ENCODE measurements at regions not wholly inside any gene's neighbourhood (a gene's known extent, or its start where the extent isn't known, plus 50 kb on each side); places are given as distances from the start of the nearest gene placed in this dataset.
"Not testable (repeated sequence)": the region's sequence is repeated elsewhere in the genome, so short reads cannot be mapped to it uniquely, and the experiment has no call there.

- whole genome bisulfite sequencing, 5 donors: 68 to 85% (median 70%) methylated on average over 1 of the region's 1 CpG
- DNase-seq: no peak
- no peak overlapping the region for H3K4me3 ChIP-seq
- no peaks in the 10 kb centered on the region for H3K4me1 ChIP-seq
- peaks cover 0 to 15% (median 5%) of the 10 kb centered on the region in 4 donors for H3K9me3 ChIP-seq
- H3K36me3 ChIP-seq: no peaks in the 10 kb centered on the region
- TF ChIP-seq, protein P1, sequence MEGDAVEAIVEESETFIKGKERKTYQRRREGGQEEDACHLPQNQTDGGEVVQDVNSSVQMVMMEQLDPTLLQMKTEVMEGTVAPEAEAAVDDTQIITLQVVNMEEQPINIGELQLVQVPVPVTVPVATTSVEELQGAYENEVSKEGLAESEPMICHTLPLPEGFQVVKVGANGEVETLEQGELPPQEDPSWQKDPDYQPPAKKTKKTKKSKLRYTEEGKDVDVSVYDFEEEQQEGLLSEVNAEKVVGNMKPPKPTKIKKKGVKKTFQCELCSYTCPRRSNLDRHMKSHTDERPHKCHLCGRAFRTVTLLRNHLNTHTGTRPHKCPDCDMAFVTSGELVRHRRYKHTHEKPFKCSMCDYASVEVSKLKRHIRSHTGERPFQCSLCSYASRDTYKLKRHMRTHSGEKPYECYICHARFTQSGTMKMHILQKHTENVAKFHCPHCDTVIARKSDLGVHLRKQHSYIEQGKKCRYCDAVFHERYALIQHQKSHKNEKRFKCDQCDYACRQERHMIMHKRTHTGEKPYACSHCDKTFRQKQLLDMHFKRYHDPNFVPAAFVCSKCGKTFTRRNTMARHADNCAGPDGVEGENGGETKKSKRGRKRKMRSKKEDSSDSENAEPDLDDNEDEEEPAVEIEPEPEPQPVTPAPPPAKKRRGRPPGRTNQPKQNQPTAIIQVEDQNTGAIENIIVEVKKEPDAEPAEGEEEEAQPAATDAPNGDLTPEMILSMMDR (IDR thresholded peaks at IDR 0.05): no peak
- TF ChIP-seq POLR2AphosphoS5 (IDR thresholded peaks at IDR 0.05) (no peak), POLR2A (IDR thresholded peaks at IDR 0.05) (no peak), EP300 (IDR thresholded peaks at IDR 0.05) (no peak)
- no peaks in the 10 kb centered on the region for H3K27me3 ChIP-seq
- intact Hi-C loops (cut with DNase I; ENCODE audit: low total_unique reads): no loop called here
- no peak overlapping the region for H3K27ac ChIP-seq
Measured at GRCh38 chr12:74250891-74251290, 286.7 kb upstream of the ATXN7L3B start.

DNA sequence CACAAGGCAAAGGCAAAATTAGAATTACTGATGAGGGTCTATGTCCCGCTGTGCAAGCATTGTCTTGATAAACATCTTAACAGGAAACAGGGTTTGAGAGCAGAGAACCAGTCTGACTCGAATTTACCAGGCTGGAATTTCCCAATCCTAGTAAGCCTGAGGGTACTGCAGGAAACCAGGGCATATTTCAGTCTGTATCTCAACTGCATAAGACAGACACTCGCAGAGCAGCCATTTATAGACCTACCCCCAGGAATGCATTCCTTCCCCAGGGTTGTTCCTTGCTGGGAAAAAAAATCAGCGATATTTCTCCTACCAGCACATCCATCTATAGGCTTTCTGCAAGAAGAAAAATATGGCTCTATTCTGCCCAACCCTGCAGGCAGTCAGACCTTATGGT, 283.8 kb upstream of the ATXN7L3B start:
- H3K4me1 ChIP-seq, DNase-seq: not testable (repeated sequence)
- WGBS, 5 donors: 69 to 84% (median 74%) methylated on average over 4 of the region's 4 CpGs

GRCh38 chr12:74254784-74255183, 282.9 kb upstream of the ATXN7L3B start:
- Histone ChIP-seq H3K27ac (no peak overlapping the region), H3K4me1 (no peaks in the 10 kb centered on the region), H3K36me3 (no peaks in the 10 kb centered on the region), H3K9me3 (peaks cover 0 to 15% (median 5%) of the 10 kb centered on the region in 4 donors), H3K4me3 (no peak overlapping the region), H3K27me3 (no peaks in the 10 kb centered on the region)
- intact Hi-C loops (cut with DNase I; ENCODE audit: low total_unique reads): no loop called here
- no peak for DNase-seq
- TF ChIP-seq POLR2A (IDR thresholded peaks at IDR 0.05) (no peak), POLR2AphosphoS5 (IDR thresholded peaks at IDR 0.05) (no peak), EP300 (IDR thresholded peaks at IDR 0.05) (no peak)
- TF ChIP-seq, protein P1 (IDR thresholded peaks at IDR 0.05): no peak

More for the DNA sequence above, 283.8 kb upstream of the ATXN7L3B start:
- H3K4me3 ChIP-seq; H3K27ac ChIP-seq; intact Hi-C loops (cut with DNase I; ENCODE audit: low total_unique reads); H3K36me3 ChIP-seq; H3K27me3 ChIP-seq: not testable (repeated sequence)
- H3K9me3 ChIP-seq: peaks cover 0 to 15% (median 5%) of the 10 kb centered on the region in 4 donors

DNA sequence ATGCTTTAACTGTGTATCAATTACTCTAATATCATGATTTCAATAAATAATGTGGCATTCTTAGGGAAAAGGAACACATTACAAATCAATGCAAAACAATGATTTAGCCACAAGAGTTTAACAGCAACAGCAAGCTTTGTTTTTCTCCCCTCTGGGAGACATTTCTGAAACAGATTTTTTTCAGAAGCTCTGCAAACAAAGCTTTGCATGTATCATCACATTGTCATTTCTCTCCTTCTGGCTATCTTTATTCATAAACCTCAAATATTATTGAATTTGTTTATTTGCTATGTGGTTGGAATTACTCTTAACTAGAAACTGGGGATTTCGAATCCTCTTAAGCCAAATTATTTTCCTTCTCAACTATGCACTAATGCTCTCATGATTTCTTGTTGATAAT, 278.4 kb upstream of the ATXN7L3B start:
- H3K27me3 ChIP-seq: no peaks in the 10 kb centered on the region
- H3K36me3 ChIP-seq: no peaks in the 10 kb centered on the region
- no peak for DNase-seq
- intact Hi-C loops (cut with DNase I; ENCODE audit: low total_unique reads): no loop called here
- peaks cover 0 to 3% (median under 1%) of the 10 kb centered on the region in 4 donors for H3K9me3 ChIP-seq
- 82 to 87% (median 84%) methylated on average over 1 of the region's 1 CpG for WGBS, 5 donors
- no peak for TF ChIP-seq EP300 (IDR thresholded peaks at IDR 0.05)
- TF ChIP-seq POLR2A (IDR thresholded peaks at IDR 0.05): no peak
- TF ChIP-seq, protein P1 (IDR thresholded peaks at IDR 0.05): no peak
- no peak for TF ChIP-seq POLR2AphosphoS5 (IDR thresholded peaks at IDR 0.05)
- H3K4me1 ChIP-seq: no peaks in the 10 kb centered on the region
- H3K27ac ChIP-seq: no peak overlapping the region
- H3K4me3 ChIP-seq: no peak overlapping the region

DNA sequence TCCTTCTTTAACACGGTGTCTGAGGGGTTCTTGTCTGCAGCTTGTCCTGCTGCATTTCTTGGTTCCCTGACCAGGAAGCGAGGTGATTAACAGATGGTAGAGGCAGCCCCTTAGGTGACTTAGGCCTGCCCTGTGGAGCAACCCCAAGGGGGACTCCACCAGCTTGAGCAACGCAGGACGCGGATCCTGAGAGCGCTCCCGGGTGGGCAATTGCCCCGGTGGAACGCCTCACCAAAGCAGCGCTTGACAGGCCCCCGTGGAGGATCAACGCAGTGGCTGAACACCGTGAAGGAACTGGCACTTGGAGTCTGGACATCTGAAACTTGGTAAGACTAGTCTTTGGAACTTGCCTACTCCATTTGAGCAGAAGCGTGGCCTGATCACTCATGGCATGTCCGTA, 272.9 kb upstream of the ATXN7L3B start:
- Histone ChIP-seq H3K27ac (no peak overlapping the region), H3K36me3 (no peaks in the 10 kb centered on the region), H3K27me3 (no peaks in the 10 kb centered on the region), H3K4me1 (no peaks in the 10 kb centered on the region), H3K4me3 (no peak overlapping the region), H3K9me3 (no peaks in the 10 kb centered on the region)
- intact Hi-C loops (cut with DNase I; ENCODE audit: low total_unique reads): no loop called here
- TF ChIP-seq, protein P1 (IDR thresholded peaks at IDR 0.05): no peak
- no peak for TF ChIP-seq EP300 (IDR thresholded peaks at IDR 0.05)
- TF ChIP-seq POLR2AphosphoS5 (IDR thresholded peaks at IDR 0.05): no peak
- no peak for TF ChIP-seq POLR2A (IDR thresholded peaks at IDR 0.05)
- no peak for DNase-seq
- WGBS, 5 donors: 89 to 95% (median 93%) methylated on average over 9 to 15 of the region's 15 CpGs

DNA sequence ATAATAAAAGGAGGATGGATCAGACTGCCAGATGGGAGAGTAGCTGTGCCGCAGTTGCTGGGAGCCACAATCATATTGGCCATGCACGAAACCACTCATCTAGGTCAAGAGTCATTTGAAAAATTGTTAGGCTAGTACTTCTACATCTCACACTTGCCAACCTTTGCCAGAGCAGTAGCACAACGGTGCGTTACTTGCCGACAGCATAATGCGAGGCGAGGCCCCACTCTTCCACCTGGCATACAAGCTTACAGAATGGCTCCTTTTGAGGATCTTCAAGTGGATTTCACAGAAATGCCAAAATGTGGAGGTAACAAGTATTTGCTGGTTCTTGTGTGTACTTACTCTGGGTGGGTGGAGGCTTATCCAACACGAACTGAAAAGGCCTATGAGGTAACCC, 268.3 kb upstream of the ATXN7L3B start:
- H3K9me3 ChIP-seq; H3K4me3 ChIP-seq; intact Hi-C loops (cut with DNase I; ENCODE audit: low total_unique reads); H3K36me3 ChIP-seq; DNase-seq; H3K27ac ChIP-seq; H3K4me1 ChIP-seq; H3K27me3 ChIP-seq: not testable (repeated sequence)
- WGBS, 5 donors: 82 to 90% (median 84%) methylated on average over 8 of the region's 8 CpGs
